Fibroblast of skin of back (primary cell): ENCODE measurements at regions not wholly inside any gene's neighbourhood (a gene's known extent, or its start where the extent isn't known, plus 50 kb on each side); places are given as distances from the start of the nearest gene placed in this dataset.

ENCODE experiments used
- DNase-seq: peaks from one replicate; pipeline ENCODE4 v3.0.0-alpha.2; 2013

DNA sequence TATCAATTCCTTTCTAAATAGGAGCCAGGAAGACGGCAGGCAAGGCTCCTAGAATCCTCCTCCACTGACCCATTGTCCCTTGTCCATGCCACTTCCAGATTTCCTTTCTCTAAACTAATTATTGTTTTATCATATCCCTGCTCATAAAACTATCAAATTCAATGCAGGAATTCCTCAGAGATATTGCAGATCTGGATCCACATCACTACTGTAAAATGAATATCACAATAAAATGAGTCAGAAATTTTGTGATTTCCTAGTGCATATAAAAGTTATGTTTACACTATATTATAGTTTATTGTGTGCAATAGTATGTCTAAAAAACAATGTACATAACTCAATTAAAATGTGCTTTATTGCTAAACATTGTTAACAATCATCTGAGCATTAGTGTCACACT lies 498.7 kb upstream of the NEGR1 start:
- no peak for DNase-seq

DNA sequence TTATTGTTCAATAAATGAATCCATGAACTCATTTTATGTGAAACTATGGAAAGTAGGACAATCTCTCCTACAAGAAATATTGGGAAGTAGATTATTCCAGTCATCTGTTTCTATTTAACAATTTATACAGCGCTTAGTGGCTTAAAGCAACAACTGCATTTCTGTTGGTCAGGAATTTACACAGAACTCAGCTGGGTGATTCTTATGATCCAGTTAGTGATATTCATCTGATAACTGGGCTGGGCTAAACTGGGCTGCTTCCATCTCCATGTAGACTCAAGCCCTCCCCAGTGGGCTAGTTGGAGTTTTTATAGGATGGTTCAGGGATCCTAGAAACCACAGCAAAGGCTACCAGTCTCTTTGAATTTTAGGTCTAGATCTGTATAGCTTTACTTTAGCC lies 497.9 kb upstream of the NEGR1 start:
- no peak for DNase-seq

DNA sequence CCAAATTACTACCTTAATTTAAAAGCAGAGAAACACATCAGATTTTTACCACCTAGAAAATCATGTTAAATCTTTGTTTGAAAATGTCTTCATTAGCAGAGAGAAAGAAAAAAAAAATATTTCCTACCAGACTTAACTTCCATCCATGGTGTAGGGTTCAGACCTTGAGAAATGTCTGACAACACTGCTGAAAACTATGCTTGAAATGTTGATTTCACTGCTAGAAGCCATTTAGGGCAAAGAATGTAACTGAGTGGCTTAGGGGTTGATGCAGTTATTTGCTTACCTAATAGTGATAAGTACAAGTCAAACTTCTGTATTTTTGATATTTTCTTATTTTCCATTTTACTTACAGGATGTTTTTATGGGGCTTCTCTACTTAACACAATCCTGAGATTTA lies 495.6 kb upstream of the NEGR1 start:
- DNase-seq: peak; percentile 80

DNA sequence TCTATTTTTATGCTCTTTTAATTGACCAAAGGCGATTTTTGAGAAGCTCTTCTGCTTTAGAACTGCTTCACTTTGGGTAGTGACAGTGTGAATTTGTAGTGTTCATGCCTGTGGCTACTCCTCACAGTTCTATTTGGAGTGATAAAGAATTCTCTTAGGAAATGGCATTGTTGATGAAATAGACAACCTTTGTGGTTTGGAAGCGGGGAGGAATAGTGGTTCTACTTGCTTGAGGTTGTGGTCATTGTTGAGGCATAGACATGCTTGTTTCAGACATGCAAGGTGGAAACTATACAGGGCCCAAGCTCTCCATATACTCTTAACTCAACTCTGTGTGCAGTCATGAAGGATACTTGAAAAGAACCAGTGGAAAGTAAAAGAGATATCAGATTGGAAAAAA lies 481.1 kb upstream of the NEGR1 start:
- DNase-seq: no peak

DNA sequence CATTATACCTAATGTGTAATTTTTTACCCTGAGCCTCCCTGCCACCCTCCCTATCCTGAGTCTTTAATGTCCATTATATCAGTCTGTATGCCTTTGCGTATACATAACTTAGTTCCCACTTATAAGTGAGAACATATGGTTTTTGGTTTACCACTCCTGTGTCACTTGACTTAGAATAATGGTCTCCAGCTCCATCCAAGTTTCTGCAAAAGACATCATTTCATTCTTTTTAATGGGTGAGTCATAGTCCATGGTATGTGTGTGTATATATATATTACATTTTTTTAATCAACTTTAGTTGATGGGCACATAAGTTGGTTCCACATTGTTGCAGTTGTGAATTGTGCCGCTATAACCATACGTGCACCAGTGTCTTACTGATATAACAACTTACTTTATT lies 477.1 kb upstream of the NEGR1 start:
- peak; percentile 52 for DNase-seq

DNA sequence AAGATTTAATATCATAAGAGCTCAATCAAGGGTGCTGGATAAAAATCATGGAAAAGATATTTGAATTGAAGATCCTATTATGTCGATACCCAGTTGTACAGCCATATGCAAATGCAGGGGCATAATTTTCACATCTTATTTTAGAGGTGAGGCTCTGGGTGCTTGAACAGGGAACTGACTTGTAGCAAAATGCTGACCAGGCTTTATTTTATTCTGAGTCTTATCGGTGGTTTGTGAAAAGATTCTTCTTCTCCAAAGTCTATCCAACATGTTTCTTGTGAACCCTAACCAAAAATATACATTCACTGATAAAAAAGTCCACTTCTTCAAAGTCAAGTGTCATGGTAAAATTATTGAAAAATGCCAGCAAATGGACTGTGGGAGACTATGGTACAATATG lies 475.5 kb upstream of the NEGR1 start:
- no peak for DNase-seq

DNA sequence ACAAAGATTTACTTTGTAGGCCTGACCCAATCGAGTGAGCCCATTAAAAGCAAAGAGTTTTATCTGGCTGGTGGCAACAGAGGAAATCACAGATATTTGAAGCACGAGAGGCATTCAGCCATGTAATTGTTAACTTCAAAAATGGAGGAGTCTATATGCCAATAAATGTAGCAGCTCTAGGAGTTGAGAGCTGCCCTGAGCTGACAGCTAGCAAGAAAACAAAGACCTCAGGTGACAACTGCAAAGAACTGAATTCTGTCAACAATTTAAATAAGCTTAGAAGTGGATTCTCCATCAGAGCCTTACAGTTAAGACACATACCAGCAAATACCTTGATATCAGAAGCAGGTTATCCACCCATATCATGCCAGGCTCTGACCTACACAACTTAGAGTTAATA lies 463.1 kb upstream of the NEGR1 start:
- no peak for DNase-seq

DNA sequence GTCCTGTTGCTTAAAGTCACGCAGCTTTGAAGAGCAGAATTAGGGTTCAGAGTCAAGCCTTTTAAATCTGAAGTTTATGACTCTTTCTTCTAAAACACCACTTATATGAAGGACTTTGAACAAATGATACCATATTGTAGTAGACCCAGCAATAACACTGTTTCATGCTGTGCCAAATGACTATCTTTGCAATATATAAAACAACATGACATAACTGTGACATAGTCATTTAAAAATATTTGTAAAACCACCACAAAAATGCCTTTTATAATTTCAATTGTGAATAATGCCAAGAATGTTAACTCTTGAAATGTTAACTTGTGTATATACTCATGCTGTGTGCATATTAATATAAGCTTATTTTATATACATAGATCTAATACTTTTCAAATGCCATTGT lies 452.1 kb upstream of the NEGR1 start:
- DNase-seq: peak; percentile 69

DNA sequence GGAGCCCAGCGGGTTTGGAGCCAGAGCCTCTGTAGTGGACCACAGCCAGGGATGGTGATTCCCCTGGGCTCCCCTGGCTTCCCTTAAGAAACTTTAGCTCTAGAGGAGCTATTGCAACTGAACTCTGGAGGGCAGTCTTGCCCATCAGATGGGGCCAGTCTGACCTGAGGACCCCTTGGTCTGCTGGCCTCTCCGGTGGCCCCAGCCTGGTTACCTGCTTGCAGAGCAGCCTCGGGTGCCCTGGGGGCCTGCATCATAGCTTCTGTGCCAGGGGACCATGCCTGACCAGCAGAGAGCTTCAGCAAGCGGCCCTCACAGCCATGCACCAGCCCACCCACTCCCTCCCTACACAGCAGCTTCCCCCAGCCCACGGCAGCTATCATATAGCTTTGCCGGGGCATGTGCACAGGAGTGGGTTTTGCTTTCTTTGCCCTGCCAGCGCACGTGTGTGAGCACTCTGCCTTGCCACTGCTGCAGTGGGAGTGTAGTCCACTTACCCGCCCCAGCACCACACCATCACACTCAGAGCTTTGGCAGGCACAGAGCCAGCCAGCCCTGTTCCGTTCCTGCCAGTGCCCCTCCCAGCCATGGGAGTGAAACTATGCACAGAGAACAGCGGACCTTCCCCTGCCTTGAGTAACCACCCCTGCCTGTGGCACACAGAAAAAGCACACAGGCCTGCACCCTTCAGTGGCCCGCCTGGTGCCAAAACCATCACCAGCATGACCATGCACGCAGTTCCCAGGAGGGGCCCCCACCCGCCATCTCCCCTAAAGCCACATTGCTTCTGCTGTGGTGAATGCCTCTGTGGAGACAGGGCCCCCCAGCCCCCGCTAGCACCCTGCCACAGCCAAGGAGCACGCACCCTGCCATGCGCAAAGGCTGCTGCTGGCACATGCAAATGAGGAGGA lies 442.9 kb upstream of the NEGR1 start:
- no peak for DNase-seq

DNA sequence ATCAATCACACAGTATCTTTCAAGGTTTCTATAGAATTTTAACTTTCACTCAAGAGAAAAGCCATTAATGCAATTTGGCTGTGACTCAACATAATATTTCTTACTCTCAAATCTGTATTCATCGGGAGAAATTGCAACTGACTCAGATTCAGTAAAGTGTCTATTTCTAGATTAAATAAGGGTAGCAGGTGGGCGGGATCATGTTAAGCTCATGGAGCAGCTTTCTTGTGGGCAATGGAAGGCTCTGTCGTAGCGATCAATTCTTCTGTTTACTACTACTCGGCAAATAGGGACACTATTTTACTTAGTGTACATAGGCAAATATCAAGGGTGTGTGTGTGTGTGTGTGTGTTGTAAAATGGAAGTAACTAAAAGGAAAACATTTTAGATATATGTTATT lies 423.6 kb upstream of the NEGR1 start:
- no peak for DNase-seq

DNA sequence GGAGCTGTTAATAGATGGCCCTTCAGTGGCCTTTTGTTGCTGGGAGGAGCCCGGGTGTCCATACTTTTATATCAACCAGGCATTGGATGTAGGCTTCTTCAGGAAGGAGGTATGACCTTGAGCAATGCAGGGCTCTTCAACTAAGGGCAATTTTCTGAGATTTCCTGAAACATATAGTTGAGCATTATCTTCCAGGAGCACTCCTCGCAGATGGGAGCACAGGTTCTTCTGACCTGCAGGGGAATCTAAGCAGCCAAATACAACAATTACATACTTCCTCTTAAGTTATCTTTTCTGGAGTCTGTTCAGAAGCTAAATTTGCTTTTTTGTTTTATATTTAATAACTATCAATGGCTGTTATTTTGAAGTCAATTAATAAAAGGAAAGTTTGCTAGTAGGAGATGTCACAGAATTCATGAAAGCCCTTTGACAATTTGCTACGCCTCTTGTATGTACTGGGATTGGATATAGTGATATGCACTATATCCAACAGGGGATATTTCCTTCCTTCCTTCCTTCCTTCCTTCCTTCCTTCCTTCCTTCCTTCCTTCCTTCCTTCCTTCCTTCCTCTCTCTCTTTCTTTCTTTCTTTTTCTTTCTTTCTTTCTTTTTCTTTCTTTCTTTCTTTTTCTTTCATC lies 422.6 kb upstream of the NEGR1 start:
- no peak for DNase-seq

DNA sequence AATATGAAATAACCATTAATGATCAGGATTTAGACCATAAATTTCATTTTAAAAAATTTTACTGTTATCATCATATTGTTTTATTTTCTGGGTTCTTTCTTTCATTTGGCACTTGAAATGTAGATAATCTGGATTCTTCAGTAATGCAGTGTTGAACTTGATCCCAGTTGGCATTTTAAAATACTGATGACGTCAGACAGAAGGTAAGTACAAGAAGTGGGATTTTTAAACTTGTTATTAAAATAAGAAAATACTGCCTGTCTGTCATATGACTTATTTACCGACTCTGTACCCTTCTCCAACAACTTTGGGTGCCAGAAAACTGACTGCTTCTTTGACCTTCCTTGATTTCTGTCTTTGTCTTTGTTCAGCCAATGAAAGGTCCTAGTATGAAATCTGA lies 415.1 kb upstream of the NEGR1 start:
- DNase-seq: no peak

DNA sequence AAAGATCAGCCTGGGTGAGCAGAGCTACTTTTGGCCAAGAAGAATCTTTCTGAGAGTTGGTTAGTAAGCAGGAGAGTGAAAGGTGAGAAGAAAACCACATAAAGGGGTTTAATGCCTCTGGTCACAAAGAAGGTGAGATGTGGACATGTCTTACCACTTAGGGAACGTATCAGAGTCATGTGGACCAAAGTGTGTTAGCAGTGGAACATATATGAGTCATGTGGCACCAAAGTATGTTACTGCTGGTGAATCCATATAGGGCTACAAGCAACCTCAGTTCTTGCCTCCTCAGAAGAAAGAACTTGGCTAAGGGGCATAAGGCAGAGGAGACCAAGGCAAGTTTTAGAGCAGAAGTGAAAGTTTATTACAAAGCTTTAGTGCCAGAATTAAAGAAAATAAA lies 411.6 kb upstream of the NEGR1 start:
- DNase-seq: no peak

DNA sequence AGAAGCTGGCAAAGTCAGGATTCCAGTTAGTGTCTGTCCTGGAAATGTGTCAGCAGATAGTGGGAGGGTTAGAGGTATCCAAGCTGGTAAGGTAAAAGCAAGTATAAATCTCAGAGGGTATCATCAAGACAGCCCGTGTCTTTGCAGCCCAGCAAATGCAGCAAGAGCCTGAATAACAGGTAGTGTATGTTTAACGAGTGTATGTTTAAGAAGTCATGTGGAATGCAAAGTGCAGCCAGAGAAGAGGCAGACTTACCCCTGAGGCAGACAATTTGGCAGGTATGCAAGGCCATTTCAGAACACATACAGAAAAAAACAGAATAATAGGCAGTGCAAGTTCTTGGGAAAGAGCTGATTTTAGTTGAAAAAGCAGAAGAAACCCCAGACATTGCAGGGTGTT lies 411.0 kb upstream of the NEGR1 start:
- no peak for DNase-seq

DNA sequence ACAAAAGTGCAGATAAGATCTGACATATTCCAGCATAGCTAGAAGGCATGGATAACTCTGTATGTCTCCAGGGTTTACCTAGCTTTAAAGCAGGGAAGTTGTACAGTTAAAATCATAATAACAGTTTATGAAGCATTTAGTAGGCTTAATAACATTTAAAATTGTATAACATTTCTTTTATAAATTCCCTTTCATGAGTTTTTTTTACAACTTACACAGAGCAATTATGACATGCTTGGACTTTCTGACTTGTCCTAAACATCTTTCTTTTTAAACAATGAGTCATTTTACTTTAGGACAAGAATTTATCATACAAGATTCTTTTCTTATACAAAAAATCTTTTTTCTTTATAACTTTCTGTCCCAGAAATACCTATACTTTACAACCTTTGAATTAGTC lies 408.5 kb upstream of the NEGR1 start:
- DNase-seq: peak; percentile 2

DNA sequence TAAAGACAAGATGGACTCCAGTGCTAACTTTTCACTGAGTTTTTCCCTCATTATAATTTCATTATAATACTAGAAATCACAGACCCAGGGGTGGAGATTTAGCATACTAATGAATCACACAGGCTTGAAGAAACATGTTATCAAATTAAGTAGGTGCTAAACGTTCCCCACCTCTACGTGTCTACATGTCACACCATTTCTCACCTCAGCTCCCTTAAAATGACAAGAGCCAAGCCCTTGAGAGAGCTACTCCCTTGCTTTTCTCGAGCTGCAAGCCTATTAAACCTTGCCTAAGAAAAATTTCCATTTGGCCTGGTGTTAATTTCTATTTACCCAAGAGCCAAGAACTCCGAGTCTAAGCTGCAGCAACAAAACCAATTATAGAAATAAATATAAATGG lies 396.3 kb upstream of the NEGR1 start:
- DNase-seq: no peak

DNA sequence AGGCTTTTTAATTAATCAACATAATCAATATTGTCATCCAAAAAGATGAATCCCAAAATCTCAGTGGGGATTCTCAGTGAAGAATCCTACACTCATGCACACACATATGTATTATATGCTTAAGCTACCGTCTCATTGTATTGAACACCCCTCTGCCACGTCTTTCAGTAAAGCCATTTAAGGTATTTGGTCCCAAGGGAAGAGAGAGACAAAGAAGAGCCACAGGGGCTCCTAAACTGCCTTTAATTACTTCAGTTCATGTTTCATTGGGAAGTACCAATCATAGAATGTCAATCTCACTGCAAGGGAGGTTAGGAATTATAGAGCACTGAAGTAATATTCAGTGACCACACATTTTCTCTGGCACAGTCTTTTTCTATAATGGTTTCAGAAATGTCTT lies 388.6 kb upstream of the NEGR1 start:
- no peak for DNase-seq

DNA sequence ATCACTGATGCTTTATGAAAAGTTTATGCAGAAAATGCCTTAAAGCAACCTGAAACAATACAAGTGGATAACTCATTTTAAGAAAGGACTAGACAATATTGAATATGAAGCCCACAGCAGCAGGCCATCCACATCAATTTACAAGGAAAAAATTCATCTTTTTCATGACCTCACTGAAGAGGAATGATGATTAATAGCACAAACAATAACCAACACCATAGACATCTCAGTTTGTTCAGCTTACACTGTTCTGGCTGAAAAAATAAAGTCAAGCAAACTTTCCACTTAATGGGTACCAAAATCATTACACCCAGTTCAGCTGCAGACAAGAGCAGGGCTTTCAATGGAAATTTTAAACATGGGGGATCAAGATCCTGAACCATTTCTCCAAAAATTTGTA lies 380.6 kb upstream of the NEGR1 start:
- DNase-seq: peak; percentile 64

DNA sequence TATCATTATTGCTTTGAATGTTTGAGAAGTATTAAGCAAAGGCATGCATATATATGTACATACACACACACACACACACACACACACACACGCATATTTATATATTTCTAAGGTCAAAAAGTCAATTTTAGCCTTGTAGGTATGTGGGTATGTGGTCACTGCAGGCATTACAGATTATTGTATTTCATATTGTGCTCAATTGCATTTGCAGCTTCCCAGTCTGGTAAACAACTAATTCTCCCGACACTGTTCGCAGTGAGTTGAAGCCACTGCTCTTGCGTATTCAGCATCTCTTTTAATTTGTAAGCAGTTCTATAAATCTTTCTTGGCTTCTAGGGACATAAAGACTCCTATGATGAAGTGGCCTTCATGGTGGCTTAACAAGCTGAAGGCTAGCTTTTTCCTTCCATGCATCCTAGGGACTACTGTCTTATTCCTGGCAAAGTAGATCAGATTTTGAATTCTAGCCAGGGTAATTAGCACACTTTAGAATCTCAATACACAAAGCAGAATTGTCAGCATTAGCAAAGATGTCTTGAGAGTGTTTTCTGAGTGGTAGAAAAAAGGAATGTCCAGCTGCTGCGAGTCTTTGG lies 368.6 kb upstream of the NEGR1 start:
- no peak for DNase-seq

DNA sequence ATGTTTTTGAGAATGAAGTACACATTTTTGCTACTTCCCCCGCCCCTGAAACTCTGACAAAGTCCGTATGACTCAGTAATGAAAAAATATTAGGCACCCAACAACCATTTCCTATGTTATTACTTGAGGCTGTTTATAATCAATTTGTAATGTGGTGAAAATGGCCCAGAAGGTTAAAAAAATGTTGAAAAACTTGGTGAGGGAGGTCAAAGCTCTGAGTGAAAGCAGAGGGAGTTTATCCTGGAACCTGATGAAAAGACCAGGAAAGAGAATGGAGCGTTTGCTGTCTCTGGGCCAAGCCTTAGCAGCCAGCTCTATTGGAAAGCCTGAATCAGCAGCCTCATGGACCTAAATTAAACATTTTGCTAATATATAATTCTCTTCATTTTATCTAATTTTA lies 367.7 kb upstream of the NEGR1 start:
- DNase-seq: peak; percentile 76

DNA sequence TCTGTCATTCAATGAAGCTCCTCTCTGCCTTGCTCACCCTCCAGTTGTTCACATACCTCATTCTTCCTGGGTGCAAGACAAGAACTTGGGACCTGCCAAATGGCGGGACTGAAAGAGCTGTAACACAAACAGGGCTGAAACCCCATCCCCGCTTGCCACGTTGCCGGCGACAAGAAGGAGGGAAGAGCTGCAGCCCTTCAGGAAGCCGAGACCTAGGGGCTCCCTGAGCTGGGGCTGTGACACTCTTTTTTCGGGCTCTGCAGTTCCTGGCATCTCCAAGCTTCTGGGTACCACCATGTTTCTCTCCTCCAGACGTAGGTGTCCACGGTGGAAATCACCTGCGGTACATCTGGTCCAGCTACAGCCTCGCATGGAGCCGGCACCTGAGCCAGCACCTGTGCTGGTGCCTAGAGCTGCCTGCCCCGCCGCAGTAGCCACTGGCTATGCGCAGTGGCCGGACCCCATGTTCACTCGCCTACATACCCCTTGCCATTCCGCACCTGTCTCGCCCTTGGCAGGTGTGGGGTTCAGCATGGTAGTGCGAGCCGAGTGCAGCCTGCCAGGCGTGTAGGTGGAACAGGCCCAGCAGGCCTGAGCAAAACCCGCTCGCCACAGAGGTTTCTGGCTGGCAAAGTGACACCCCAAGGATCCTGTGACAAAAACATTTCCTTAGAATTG lies 367.0 kb upstream of the NEGR1 start:
- no peak for DNase-seq

DNA sequence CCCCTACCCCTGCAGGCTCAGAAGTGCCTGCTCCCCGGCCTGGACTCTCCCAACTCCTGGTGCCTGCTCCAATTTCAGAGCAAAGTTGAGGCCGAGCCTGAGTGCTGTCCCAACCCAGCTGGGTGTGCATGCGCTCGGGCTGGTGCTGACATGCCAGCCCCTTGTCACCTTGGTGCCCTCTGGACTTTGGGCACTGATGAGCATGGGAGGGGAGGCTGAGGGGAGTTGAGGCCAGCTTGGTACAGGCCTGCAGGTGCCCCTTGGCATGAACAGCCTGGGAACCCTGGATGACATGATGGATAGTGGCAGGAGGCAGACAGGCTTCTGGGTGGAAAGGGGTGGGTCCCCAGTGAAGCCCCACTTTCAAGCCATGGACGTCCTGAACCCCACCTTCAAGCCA lies 366.1 kb upstream of the NEGR1 start:
- DNase-seq: no peak

DNA sequence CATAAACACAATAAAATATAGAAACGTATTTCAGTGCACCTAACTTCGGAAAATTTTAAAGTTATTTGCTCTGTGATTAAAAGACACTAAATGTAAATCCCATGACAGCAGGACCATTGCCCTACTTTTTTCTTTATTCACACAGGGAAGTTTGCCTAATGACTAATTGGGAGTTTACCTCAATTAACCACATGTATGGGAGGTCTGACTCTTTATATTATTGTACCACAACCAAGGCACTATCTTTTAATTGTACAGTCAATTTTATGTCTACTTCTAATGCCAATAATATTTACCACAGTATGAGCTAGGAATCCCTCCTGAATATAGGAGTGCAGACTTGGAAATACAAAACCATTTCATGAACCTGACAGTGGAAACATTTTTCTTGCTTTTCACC lies 360.8 kb upstream of the NEGR1 start:
- no peak for DNase-seq
